NCI-H1417 (cell line): ENCODE measurements at regions not wholly inside any gene's neighbourhood (a gene's known extent, or its start where the extent isn't known, plus 50 kb on each side); places are given as distances from the start of the nearest gene placed in this dataset.
"Not testable (repeated sequence)": the region's sequence is repeated elsewhere in the genome, so short reads cannot be mapped to it uniquely, and the experiment has no call there.

Experiments
- DNase-seq, 3 experiments: peaks; one replicate each; lab custom pipeline; 2025; lab: John Stamatoyannopoulos, UW

- DNase-seq = not testable (repeated sequence)
These were observed 1602.3 kb downstream of the RPIA start for GRCh38 chr2:90293806-90294205.

- not testable (repeated sequence) for DNase-seq
These were observed 1603.7 kb downstream of the RPIA start for GRCh38 chr2:90295036-90295750.

GRCh38 chr2:90296484-90296777 lies 1605.0 kb downstream of the RPIA start:
- DNase-seq = not testable (repeated sequence)

GRCh38 chr2:90297701-90298100 lies 1606.2 kb downstream of the RPIA start:
- not testable (repeated sequence) for DNase-seq

GRCh38 chr2:90298126-90298755 lies 1606.8 kb downstream of the RPIA start:
- DNase-seq = not testable (repeated sequence)

- not testable (repeated sequence) for DNase-seq
These were observed 1607.5 kb downstream of the RPIA start for GRCh38 chr2:90298983-90299382.

GRCh38 chr2:90322982-90323381 lies 1631.5 kb downstream of the RPIA start:
- DNase-seq = not testable (repeated sequence)

- not testable (repeated sequence) for DNase-seq
These were observed 1632.4 kb downstream of the RPIA start for GRCh38 chr2:90323612-90324558.

- DNase-seq = not testable (repeated sequence)
These were observed 1633.2 kb downstream of the RPIA start for GRCh38 chr2:90324672-90325071.

- not testable (repeated sequence) for DNase-seq
These were observed 1634.4 kb downstream of the RPIA start for GRCh38 chr2:90325796-90326353.

- not testable (repeated sequence) for DNase-seq
These were observed 1664.1 kb downstream of the RPIA start for GRCh38 chr2:90355546-90355945.

GRCh38 chr2:90359344-90359743 lies 1667.9 kb downstream of the RPIA start:
- DNase-seq = not testable (repeated sequence)

GRCh38 chr2:90359887-90360730 lies 1668.6 kb downstream of the RPIA start:
- DNase-seq = not testable (repeated sequence)

GRCh38 chr2:90360731-90361035 lies 1669.2 kb downstream of the RPIA start:
- not testable (repeated sequence) for DNase-seq
